ENCODE measurements at regions not wholly inside any gene's neighbourhood (a gene's known extent, or its start where the extent isn't known, plus 50 kb on each side); places are given as distances from the start of the nearest gene placed in this dataset.
"Not testable (repeated sequence)": the region's sequence is repeated elsewhere in the genome, so short reads cannot be mapped to it uniquely, and the experiment has no call there.

DNA sequence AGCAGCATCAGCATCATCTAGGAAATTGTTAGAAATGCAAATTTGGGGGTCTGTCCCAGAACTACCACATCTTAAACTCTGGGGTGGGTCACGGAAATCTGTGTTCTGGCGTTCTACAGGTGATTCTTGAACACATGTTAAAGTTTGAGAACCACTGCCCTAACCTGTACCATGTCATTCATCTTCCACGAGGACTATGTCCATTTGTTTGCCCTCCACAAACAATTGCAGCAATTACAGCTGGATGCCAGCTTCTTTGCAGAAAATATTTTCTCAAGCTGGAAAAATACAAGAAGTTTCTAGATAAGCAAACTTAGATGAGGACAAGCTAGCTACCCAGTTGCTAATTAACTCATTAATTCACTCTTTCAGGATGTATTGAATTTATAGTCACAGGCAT is 54.1 kb downstream of the MAFB start:
- DNase-seq (ENCODE audit: low read depth in 2 of 2): no peak

DNA sequence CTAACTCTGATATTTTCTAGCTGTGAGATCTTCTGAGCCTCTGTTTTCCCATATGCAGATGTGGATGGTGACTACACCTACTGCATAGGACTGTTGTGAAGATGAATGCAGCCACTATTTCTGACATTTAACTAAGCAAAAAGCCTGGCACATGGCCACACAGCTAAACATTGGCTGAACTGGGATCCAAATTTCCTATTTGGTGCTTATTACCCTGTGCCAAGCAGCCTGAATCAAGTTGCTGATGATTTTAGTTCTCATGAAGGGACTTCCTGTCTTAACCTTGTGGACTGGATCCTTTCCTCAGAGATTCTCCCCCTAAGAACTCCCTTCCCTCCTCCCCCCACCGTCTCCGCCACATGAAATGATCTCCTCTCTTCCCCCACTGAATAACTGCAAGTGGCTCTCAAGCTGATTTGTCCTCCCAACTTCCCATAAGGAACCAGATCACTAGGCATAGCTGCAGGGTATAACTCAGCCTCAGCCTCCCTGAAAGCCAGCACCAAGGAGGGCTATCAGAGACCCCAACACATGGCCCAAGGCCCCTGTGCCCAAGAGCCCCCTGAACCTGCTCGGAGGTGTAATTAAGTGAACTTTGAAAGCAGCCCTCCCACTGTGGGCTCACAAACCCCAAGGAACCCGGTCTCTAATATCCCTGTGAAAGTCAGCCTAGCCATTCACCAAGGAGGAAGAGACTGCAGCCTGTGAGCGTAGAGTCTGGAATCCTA is 55.7 kb downstream of the MAFB start:
- DNase-seq (ENCODE audit: low read depth in 2 of 2): no peak

DNA sequence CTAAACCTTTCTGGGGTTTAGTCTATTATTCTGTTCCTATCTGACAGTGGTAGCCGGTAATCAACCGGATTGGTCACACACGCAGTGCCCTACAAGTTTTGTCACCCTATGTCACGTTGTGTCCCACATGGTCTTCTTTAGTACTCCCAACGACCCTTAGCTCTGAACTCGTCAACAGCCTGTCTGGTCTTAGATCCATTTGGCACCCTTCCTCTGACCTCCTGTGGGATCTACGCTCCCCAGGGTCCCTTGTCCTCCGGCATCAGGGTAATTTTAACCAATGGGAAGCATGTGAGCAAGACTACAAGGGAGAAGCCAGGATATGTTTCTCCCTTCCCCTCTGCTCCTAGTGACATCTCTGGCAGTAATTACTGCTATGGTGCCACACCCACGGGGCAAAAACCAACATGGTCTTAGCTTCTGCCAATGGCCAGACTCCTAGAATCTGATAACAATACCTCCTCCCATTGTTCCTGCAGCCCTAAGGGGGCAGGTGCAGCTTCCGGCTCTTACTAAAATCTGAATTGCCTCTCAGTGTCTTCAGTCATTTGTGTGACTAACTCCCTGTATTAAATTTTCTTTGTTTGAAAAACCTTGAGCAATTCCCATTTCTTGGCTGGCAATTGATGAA is 56.6 kb downstream of the MAFB start:
- no peak for DNase-seq (ENCODE audit: low read depth in 2 of 2)

DNA sequence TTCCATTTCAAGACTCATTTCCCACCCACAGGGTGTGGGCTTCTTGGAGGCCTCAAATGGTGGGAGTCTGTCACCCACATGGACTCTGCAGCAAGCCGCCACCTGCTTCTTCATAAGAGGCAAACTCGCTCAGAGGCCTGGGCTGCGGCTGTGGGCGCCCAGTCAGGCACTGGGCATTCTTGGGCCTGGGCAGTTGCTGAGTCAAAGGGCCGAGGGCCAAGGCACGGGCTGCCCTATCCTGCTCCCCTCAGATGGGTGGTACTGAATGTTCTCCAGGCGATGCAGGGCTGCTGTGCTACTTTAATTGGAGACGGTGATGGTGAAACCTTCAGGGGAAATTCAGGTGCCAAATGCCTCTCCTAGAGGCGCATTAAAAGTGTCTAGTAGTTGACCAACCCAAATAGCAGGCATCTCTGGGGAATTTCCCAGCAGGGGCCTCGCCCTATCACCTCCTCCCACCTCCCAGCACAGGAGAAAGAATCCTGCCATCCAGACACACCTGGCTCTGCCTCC is 57.9 kb downstream of the MAFB start:
- DNase-seq (ENCODE audit: low read depth in 2 of 2): no peak

DNA sequence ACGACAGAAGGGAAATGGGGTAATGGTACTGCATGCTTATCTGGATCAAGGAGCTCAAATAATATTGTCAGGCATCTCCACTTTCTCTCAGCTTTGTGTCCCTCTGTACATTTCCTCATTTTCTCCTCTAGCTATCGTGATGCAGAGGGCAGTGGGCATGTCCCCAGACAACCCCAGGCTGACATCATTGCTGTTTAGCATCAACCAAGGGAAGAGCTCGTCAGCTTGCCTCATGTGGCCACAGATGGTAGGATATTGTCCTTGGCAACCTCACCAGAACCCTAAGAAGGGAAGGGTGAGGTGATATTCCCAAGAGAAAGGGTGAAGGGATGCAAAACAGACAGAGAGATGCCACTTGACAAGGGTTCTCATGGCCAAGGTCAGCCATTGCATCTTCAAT is 58.3 kb downstream of the MAFB start:
- no peak for DNase-seq (ENCODE audit: low read depth in 2 of 2)

DNA sequence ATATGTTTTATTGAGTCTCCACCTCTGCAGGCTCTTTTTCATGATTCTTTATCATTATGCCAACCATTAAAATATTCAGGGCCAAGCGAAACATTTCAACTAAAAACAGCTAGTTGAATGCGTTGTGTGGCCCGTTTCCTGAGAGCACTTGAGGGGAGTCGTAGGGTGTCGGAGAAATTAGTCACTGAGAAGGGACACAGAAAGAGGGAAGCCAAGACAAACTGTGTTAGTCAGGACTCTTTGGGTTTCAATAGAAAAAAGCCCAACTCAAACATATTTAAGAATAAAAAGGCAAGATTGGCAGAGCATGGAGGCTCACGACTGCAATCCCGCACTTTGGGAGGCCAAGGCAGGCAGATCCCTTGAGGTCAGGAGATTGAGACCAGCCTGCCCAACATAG is 58.9 kb downstream of the MAFB start:
- no peak for DNase-seq (ENCODE audit: low read depth in 2 of 2)

DNA sequence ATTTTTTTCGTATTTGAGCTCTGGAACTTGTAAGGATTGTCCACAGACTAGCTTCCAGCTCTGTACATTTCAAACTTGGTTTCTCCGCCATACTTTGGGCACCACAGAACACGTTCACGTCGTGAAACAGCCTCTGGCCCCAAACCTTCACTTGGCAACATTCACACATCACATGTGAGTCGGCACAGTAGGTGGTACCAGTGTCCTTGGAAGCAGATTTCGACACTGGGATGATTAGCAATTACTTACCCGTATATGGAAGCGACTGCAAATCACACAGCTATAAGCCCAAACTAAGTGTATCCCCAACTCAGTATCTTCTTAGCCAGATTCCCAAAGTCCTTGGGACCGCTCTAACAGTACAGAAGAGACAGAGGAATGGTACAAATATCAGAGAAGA is 60.2 kb downstream of the MAFB start:
- DNase-seq (ENCODE audit: low read depth in 2 of 2): no peak

DNA sequence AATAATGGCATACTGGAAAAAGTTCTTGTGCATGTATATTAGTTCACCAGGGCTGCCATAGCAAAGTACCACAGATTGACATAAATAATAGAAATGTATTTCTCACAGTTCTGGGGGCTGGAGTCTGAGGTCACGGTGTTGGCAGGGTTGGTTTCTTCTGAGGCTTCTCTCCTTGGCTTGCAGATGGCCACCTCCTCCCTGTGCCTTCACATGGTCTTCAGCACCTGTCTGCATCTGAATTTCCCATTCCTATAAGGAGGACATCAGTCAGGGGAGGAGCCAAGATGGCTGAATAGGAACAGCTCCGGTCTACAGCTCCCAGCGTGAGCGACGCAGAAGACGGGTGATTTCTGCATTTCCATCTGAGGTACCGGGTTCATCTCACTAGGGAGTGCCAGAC is 70.0 kb downstream of the MAFB start:
- DNase-seq (ENCODE audit: low read depth in 2 of 2): not testable (repeated sequence)

DNA sequence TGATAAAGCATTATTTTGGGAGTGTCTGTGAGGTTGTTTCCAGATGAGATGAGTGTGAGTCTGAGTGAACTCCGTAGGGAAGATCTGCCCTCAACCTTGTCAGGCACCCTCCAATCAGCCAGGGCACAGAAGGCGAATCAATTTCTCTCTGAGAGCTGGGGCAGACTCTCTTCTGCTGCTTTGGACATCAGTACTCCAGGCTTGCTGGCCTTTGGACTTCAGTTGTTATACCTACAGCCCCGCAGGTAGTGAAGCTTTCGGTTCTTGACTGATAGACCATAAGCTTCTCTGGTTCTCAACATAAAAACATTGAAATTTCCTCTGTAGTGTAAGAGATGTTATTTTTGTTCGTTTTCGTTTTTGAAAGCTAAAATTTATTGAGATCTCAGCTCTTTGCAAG is 71.4 kb downstream of the MAFB start:
- no peak for DNase-seq (ENCODE audit: low read depth in 2 of 2)

DNA sequence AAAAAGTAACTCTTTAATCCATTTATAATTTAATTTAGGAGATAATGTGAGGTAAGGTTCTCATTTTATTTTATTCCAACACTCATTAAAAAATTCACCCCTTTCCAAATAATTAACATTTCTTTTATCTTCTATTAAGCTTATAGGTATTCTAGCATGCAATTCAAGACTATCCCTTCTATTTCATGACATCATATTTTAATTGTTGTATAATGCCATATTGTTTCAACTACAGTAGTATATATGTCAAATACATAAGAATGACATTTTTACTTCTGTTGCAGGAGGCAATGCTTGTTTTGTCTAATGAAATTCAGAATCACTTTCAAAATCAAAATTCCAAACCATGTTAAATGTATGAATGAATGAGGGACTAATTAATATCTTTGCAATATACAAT is 76.2 kb downstream of the MAFB start:
- DNase-seq (ENCODE audit: low read depth in 2 of 2): no peak

DNA sequence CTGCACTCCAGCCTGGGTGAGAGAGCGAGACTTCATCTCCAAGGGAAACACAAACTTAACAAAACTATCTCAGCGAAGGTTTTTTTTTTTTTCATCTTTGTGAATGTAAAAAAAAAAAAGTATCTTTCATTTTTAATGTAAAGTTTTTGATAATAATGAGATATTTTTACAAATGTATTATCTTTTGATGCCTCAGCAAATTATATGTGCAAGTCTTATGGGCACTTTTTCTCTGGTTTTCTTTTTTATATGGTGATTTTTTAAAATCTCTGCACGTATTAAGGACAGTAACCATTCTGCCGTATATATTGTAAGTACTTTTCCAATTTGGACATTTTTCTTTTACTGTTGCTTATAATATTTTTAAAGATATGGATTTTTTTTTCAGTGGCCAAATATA is 76.8 kb downstream of the MAFB start:
- no peak for DNase-seq (ENCODE audit: low read depth in 2 of 2)

DNA sequence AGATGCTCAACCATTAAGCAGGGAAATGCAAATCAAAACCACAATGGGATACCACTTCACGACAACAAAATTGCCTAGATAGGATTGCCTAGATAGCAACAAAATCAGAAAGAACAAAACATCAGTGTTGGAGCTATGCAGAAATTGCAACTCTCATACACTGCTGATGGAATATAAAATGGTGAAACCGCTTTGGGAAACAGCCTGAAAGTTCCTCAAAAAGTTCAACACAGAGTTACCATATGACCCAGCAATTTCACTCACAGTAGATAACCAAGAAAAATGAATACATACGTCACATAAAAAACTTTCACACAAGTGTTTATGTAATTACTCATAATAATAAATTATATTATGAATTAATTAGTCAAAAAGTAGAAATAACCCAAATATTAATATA is 78.3 kb downstream of the MAFB start:
- no peak for DNase-seq (ENCODE audit: low read depth in 2 of 2)

DNA sequence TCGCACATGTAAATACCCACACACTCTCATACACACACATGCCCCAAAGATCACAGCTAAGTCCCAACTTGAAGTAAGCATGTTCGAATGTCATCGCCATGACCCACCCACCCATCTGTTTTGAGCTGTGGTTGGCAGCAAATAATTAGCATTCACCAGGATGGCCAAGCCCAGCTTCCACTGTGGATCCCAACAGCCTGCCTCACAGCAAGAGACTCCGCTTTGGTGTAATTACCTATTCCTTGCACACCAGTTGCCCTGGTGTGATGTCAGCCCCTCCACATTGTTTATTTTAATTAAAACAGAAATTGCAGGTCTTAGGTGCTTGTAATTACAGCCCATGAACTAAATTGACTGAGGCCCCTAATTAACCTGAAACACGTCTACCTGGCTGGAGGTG is 81.1 kb downstream of the MAFB start:
- no peak for DNase-seq (ENCODE audit: low read depth in 2 of 2)

DNA sequence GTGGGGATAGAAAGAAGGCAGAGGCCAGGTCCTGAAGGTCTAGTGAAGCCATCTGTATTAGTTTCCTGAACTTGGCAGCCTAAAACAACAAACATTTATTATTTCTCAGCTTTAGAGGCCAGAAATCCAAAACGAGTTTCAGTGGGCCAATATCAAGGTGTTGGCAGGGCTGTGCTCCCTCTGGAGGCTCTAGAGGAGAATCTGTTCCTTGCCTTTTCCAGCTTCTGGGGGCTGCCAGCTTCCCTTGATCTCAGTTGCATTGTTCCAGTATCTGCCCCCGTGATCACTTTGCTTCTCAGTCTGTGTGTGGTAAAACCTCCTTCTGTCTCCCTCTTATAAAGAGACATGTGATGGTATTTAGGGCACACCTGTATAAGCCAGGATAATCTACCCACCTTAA is 82.4 kb downstream of the MAFB start:
- no peak for DNase-seq (ENCODE audit: low read depth in 2 of 2)

DNA sequence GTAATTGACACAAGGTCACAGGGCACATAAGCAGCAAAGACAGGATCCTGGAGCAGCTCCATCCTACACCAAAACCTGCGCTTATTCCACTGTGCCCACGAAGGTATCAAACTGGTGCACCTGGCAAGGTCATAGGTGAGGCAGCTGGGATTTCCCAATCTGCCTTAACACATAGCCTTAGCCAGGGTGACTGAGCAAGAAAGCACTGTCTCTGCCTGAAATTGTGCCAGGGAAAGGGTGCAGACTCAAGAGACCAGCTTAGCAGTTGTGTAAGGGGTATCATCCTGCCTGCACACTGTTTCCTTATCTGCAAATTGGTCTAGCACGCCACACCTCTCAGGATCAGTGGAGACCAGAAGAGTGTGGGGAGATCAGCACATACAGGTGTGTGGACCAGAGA is 82.8 kb downstream of the MAFB start:
- DNase-seq (ENCODE audit: low read depth in 2 of 2): no peak

DNA sequence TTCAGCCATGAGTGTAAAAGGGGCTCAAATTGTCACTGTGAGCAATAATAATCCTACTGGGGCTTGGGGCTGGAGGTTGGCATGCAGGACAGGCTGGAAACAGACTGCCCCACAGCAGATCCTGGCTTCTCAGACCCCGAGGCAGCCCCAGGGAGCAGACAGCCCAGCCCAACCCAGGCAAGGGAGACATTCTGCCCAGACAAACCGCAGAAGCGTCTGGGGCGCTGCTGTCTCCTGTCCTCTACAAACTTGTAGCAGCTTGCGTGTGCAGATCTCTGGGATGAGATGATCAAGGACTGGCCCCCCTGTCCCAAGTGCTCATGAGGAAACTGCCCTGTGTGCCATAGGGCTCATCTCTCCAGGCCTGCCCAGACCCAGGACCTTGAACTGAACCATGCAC is 84.6 kb downstream of the MAFB start:
- DNase-seq (ENCODE audit: low read depth in 2 of 2): no peak

DNA sequence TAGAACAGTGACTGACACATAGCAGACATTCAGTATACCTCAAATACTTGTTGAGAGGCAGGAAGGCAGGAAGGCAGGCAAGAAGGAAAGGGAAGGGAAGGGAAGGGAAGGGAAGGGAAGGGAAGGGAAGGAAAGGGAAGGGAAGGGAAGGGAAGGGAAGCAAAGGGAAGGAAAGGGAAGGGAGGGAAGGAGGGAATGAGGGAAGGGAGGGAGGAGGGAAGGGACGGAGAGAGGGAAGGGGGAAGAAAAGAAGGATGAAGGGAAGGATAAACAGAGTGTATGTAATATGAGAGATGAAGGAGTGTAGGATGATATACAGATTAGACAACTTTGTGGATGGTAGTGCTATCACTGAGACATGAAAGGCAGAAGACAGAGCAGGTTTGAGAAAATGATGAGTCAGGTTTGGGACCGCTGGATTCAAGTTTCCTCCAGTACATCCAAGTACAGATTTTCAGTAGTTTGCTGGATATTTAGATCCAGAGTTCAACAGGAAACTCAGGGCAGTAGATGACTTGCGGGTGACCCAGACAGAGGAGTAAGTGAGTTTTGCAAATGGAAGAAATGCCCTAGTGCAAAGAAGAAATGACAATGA is 85.9 kb downstream of the MAFB start:
- no peak for DNase-seq (ENCODE audit: low read depth in 2 of 2)

DNA sequence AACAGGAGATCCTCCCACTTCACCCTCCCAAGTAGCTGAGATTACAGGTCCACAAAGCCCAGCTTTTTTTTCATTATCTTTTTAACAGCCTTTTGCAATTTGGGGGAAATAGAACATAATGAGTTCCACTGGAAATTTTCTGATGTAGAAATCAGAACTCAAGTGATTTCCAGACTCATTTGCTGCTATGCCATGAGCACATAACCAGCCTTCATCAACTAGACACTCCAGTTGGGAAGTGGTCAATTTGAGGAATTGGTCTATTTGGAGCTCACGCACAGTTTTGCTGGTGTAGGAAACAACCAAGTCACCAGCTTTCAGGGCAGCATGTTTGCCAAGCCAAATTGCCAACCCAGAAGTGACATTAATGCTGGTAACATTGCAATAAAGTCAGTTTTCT is 86.7 kb downstream of the MAFB start:
- no peak for DNase-seq (ENCODE audit: low read depth in 2 of 2)

DNA sequence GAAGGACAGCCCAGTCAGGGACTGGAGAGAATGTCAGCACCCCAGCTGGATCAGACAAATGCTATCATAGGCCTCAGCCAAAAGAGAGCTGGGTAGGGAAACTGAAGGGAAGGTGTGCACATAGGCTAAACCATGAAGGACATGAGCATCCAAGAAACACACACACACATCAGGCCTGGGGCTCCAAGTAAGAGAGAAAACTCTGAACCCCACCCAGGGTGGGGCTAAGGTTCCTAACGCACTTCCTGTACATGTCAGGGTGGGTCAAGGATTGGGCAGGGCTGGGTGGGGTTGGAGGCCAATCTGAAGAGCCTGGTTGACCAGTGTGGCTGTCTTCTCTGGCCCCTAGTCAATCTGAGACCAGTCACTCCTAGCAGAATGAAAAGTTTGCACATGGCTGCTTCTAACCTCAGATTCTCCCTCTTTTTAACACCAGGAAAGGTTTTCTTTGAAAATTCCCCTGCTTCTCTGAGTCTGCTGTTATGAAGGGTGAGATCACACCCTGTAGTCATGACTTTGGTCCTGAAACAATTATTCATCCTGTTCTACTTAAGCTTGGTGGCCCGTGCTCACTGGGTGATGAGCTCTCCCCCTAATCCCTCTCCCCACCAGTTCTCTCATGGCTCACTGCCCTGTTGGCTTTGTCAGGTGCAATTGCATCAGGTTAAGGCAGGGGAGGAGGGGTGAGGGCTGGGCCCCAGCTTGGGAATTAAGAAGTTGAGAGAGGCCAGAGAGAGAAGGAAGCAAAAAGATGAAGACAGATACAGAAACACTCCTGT is 88.4 kb downstream of the MAFB start:
- no peak for DNase-seq (ENCODE audit: low read depth in 2 of 2)

DNA sequence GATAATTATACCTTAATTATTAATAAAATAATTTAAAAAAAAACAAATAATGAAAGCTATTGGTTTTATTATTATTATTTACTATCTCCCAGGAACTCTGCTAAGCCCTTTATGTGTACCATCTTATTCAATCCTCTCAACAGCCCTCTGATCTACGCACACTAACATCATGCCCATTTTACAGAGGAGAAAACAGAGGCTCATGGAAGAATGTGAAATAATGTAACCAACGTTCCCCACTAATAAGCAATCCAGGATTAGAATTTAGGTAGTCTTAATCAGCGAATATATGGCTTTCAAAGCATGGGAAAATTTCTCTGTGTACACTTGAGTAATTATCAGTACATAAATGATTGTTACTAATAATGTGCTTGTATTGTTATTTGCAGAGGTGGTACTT is 89.0 kb downstream of the MAFB start:
- no peak for DNase-seq (ENCODE audit: low read depth in 2 of 2)

DNA sequence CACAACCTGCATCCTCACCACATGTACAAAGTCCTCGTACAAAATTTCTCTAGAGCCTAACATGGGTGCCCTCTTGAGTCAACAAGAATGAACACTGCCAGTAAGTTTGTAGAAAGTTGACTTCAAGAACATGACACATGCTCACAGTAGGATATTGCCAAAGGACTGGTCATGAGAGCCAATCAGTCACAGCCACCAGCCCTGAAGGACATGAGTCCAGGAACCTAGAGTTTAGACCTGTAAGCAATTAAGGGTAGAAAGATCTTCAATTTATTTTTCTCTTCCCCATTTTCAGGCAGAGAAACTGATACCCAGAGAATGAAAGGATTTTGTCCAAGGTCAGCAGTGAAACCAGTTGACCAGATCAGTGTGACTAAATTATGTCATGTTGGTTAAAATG is 96.1 kb downstream of the MAFB start:
- DNase-seq (ENCODE audit: low read depth in 2 of 2): no peak

DNA sequence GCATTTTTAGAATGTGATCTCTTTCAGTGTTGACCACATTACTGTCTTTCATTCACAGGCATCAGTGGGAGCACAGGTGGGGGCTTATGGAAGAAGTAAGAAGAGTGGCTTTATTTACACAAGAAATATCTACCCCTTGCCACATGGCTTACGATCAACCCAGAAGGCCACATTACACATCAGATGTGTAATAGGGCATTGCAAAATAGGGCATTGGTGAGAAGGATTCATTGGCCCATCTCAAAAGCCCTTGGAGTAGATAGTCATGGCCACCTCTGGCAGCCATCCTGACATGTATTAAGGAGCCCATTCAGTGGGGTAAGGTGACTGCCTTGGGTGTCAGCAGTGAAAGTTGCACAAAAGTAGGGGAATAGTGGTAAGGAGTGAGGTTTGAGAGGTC is 97.5 kb downstream of the MAFB start:
- no peak for DNase-seq (ENCODE audit: low read depth in 2 of 2)

DNA sequence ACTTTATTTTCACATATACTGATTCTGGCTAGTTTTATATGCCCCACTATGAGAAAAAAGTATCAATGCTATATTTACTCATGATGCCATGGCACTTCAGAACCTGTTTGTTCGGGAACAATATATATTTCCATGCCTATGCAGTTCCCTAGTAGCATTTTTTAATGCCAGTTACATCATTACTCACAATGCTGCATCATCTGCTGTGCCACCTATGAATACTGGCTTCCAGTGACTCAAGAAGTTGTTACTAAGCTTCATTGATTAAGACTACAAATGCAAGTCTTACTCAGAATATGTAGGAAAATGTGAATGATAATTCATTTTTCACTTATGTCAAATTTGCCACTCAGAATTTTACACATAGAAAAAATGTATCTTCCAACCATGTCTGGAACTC is 97.9 kb downstream of the MAFB start:
- no peak for DNase-seq (ENCODE audit: low read depth in 2 of 2)

All from stimulated activated CD8-positive, alpha-beta memory T cell treated with anti-CD3 and anti-CD28 coated beads, Interleukin-2, amount 100 ng/mL, for 48 hours (primary cell).